B cell (primary cell): ENCODE measurements at regions not wholly inside any gene's neighbourhood (a gene's known extent, or its start where the extent isn't known, plus 50 kb on each side); places are given as distances from the start of the nearest gene placed in this dataset.

Experiments
- ATAC-seq: fragments of 200-7000 bp; cut with Tn5 transposase; one replicate; pipeline ENCODE4 v1.10.0; 2021; ENCODE audit warnings: low read depth, mild to moderate bottlenecking, moderate number of reproducible peaks, moderate library complexity
- CTCF ChIA-PET: fragments of 350-600 bp; sonication (Branson Sonifier 250); formaldehyde crosslinking; loops from one replicate; lab custom pipeline; 2021; ENCODE audit warnings: antibody characterized with exemption, inconsistent platforms; lab: Charles Lee
- POLR2A ChIA-PET: fragments of 350-600 bp; sonication (Branson Sonifier 250); formaldehyde crosslinking; loops from one replicate; lab custom pipeline; 2021; ENCODE audit warnings: antibody characterized with exemption; lab: Charles Lee
- DNase-seq: peaks from one replicate; pipeline ENCODE4 v3.0.0; 2013
- H2AFZ ChIP-seq: 2 replicates; pipeline ENCODE4 v1.6.1; 2012; ENCODE audit warnings: mild to moderate bottlenecking, low read depth, low read length; ENCODE audit not compliant: insufficient read depth, poor library complexity, severe bottlenecking
- H3K27ac ChIP-seq, 2 donors: 1 replicate in 1 of 2; 2 replicates in 1 of 2; pipeline ENCODE4 v1.5.1; 2012 to 2013; ENCODE audit warnings: low read length in 2 of 2, mild to moderate bottlenecking in 2 of 2, moderate library complexity in 1 of 2
- H3K27me3 ChIP-seq, 4 experiments: fragments of 200-600 bp in 1 of 4; sonication (generic) in 1 of 4; replicated peaks in 1 of 4; 1 replicate in 2 of 4; 2 replicates in 2 of 4; pipeline versions ENCODE4 v1.6.1 to v1.7.0; 2013 to 2016; ENCODE audit warnings: low read length in 3 of 4, mild to moderate bottlenecking in 2 of 4, mixed read lengths in 1 of 4, moderate library complexity in 1 of 4; ENCODE audit not compliant: insufficient read depth in 4 of 4, control insufficient read depth in 3 of 4; ENCODE audit errors: control extremely low read depth in 1 of 4
- H3K36me3 ChIP-seq, 2 experiments: replicated peaks in 1 of 2; 1 replicate in 1 of 2; 2 replicates in 1 of 2; pipeline versions ENCODE4 v1.6.1 to v1.7.1; 2013; ENCODE audit warnings: low read length in 1 of 2; ENCODE audit not compliant: insufficient read depth in 2 of 2, control insufficient read depth in 1 of 2; ENCODE audit errors: control extremely low read depth in 1 of 2, extremely low read depth in 1 of 2
- H3K4me1 ChIP-seq, 2 donors: fragments of 200-600 bp in 1 of 2; sonication (generic) in 1 of 2; 1 replicate in 1 of 2; 2 replicates in 1 of 2; pipeline versions ENCODE4 v1.5.1 to v1.6.1; 2013 to 2017; ENCODE audit warnings: low read length in 2 of 2; ENCODE audit not compliant: control insufficient read depth in 2 of 2, insufficient read depth in 2 of 2
- H3K4me2 ChIP-seq: replicated peaks from 2 replicates; pipeline ENCODE3; 2012; ENCODE audit warnings: mild to moderate bottlenecking, low read depth, low read length; ENCODE audit not compliant: poor library complexity, severe bottlenecking
- H3K4me3 ChIP-seq, 5 experiments: fragments of 200-600 bp in 1 of 5; sonication (generic) in 1 of 5; 1 replicate in 3 of 5; 2 replicates in 2 of 5; pipeline versions ENCODE4 v1.5.1 to v1.7.0; 2011 to 2016; ENCODE audit warnings: low read length in 4 of 5, mild to moderate bottlenecking in 4 of 5, low read depth in 2 of 5, control low read depth in 1 of 5, moderate library complexity in 1 of 5; ENCODE audit not compliant: insufficient read depth in 1 of 5; ENCODE audit errors: control extremely low read depth in 1 of 5, extremely low read depth in 1 of 5
- H3K79me2 ChIP-seq: fragments of 200-600 bp; sonication (generic); one replicate; pipeline ENCODE4 v1.6.0; 2016; ENCODE audit warnings: low read length; ENCODE audit not compliant: control insufficient read depth, insufficient read depth
- H3K9ac ChIP-seq: fragments of 200-600 bp; sonication (generic); 2 replicates; pipeline ENCODE4 v1.6.1; 2017; ENCODE audit warnings: mild to moderate bottlenecking, low read length, moderate library complexity
- H3K9me3 ChIP-seq, 3 donors: one replicate each; pipeline versions ENCODE4 v1.6.1 to v1.7.1; 2013; ENCODE audit warnings: low read length in 2 of 3; ENCODE audit not compliant: control insufficient read depth in 2 of 3, insufficient read depth in 1 of 3; ENCODE audit errors: control extremely low read depth in 1 of 3
- H4K20me1 ChIP-seq: 2 replicates; pipeline ENCODE4 v1.6.0; 2012; ENCODE audit warnings: mild to moderate bottlenecking, low read length; ENCODE audit not compliant: insufficient read depth, control insufficient read depth, poor library complexity, severe bottlenecking
- H3K27ac Mint-ChIP-seq: one replicate; pipeline ENCODE4 v1.8.0; 2021; ENCODE audit warnings: mixed read lengths
- H3K27me3 Mint-ChIP-seq: one replicate; pipeline ENCODE4 v1.8.0; 2021; ENCODE audit warnings: mixed read lengths
- H3K4me1 Mint-ChIP-seq: one replicate; pipeline ENCODE4 v1.8.0; 2021; ENCODE audit warnings: mixed read lengths
- H3K4me3 Mint-ChIP-seq: one replicate; pipeline ENCODE4 v1.8.0; 2021; ENCODE audit warnings: mixed read lengths
- H3K9me3 Mint-ChIP-seq: one replicate; pipeline ENCODE4 v1.8.0; 2022; ENCODE audit warnings: mixed read lengths; ENCODE audit not compliant: insufficient read depth
- CTCF ChIP-seq: fragments of 200-600 bp; IDR thresholded peaks from one replicate; pipeline ENCODE4 v1.8.0; 2022; ENCODE audit warnings: antibody characterized with exemption, mild to moderate bottlenecking
- EZH2 ChIP-seq: IDR thresholded peaks from 2 replicates; pipeline ENCODE4 v1.6.1; 2012; ENCODE audit warnings: borderline replicate concordance, low read depth, mild to moderate bottlenecking, moderate library complexity, low read length; ENCODE audit not compliant: insufficient read depth, poor library complexity, severe bottlenecking
- WGBS: methylation state at CpG from one replicate; pipeline ENCODE4 v1.1.5; 2013; ENCODE audit warnings: missing lambda C conversion rate; ENCODE audit not compliant: insufficient coverage; 5-methylcytosine and 5-hydroxymethylcytosine counted together
- intact Hi-C: fragments of 100-400 bp; cut with micrococcal nuclease; formaldehyde crosslinking; loops from one replicate; pipeline ENCODE4 v1.10.0; 2022

- ATAC-seq: no peak
- H3K27ac Mint-ChIP-seq: no peak overlapping the region
- H3K4me2 ChIP-seq: no peak overlapping the region
- ChIA-PET POLR2A (no interaction called here), CTCF (no interaction called here)
- no peaks in the 10 kb centered on the region for H3K4me1 Mint-ChIP-seq
- H2AFZ ChIP-seq: no peak overlapping the region
- H3K4me1 ChIP-seq: no peaks in the 10 kb centered on the region
- H3K79me2 ChIP-seq: no peaks in the 10 kb centered on the region
- H3K36me3 ChIP-seq: no peaks in the 10 kb centered on the region
- intact Hi-C loops: no loop called here
- DNase-seq: no peak
- no CpG with 5 or more reads among the region's 4 CpGs for WGBS
- H3K4me3 Mint-ChIP-seq: no peak overlapping the region
- no peaks in the 10 kb centered on the region for H3K27me3 ChIP-seq
- H3K27ac ChIP-seq: no peak overlapping the region
- H3K9ac ChIP-seq: no peak overlapping the region
- no peaks in the 10 kb centered on the region for H3K27me3 Mint-ChIP-seq
- H3K4me3 ChIP-seq: no peak overlapping the region
- H3K9me3 ChIP-seq: no peaks in the 10 kb centered on the region
- no peaks in the 10 kb centered on the region for H4K20me1 ChIP-seq
- TF ChIP-seq EZH2 (no peak), CTCF (no peak)
- H3K9me3 Mint-ChIP-seq: peaks cover 2% of the 10 kb centered on the region
Observed at GRCh38 chr13:72545030-72545719, 182.3 kb downstream of the MZT1 start.

- TF ChIP-seq EZH2 (no peak), CTCF (no peak)
- H3K9me3 Mint-ChIP-seq: peaks cover 2% of the 10 kb centered on the region
- intact Hi-C loops: no loop called here
- no peak overlapping the region for H2AFZ ChIP-seq
- DNase-seq: no peak
- no CpG with 5 or more reads among the region's 2 CpGs for WGBS
- H3K27ac Mint-ChIP-seq: no peak overlapping the region
- H3K27ac ChIP-seq: no peak overlapping the region
- H3K4me3 ChIP-seq: no peak overlapping the region
- H3K4me2 ChIP-seq: no peak overlapping the region
- POLR2A ChIA-PET: no interaction called here
- H3K4me1 Mint-ChIP-seq: no peaks in the 10 kb centered on the region
- no peaks in the 10 kb centered on the region for H3K79me2 ChIP-seq
- no peak overlapping the region for H3K9ac ChIP-seq
- no peak overlapping the region for H3K4me3 Mint-ChIP-seq
- no peaks in the 10 kb centered on the region for H4K20me1 ChIP-seq
- no peaks in the 10 kb centered on the region for H3K27me3 ChIP-seq
- CTCF ChIA-PET: no interaction called here
- no peaks in the 10 kb centered on the region for H3K36me3 ChIP-seq
- H3K27me3 Mint-ChIP-seq: no peaks in the 10 kb centered on the region
- ATAC-seq: no peak
- no peaks in the 10 kb centered on the region for H3K9me3 ChIP-seq
- H3K4me1 ChIP-seq: no peaks in the 10 kb centered on the region
Observed at GRCh38 chr13:72544042-72544441, 183.4 kb downstream of the MZT1 start.
